ENCODE measurements at regions not wholly inside any gene's neighbourhood (a gene's known extent, or its start where the extent isn't known, plus 50 kb on each side); places are given as distances from the start of the nearest gene placed in this dataset.

GRCh38 chr11:112396076-112396475, 135.4 kb upstream of the PLET1 start:
- Histone ChIP-seq H3K4ac (ENCODE audit: low read depth, low read length) (no peak overlapping the region), H3K9ac (ENCODE audit: low read depth, low read length) (no peak overlapping the region), H3K27me3 (ENCODE audit: control insufficient read depth, insufficient read depth, low read length) (peaks cover 9% of the 10 kb centered on the region), H2BK20ac (ENCODE audit: low read depth, low read length) (no peak overlapping the region), H2BK120ac (ENCODE audit: low read depth, low read length) (no peak overlapping the region), H2AK9ac (replicated peaks; ENCODE audit: low read depth, low read length, poor library complexity) (no peak overlapping the region), H3K23ac (ENCODE audit: low read depth, low read length) (no peak overlapping the region), H4K91ac (ENCODE audit: insufficient read depth, low read depth, low read length) (no peak overlapping the region), H3K4me3 (ENCODE audit: insufficient read depth, low read depth, low read length) (no peak overlapping the region), H3K4me2 (ENCODE audit: low read depth, low read length) (no peak overlapping the region), H3K9me1 (ENCODE audit: insufficient read depth, low read length) (no peaks in the 10 kb centered on the region), H2AFZ (replicated peaks; ENCODE audit: low read length, poor library complexity) (no peak overlapping the region), H3K18ac (ENCODE audit: low read depth, low read length) (no peak overlapping the region), H3K27ac (ENCODE audit: insufficient read depth, low read length) (no peak overlapping the region), H2AK5ac (ENCODE audit: low read depth, low read length) (no peak overlapping the region), H4K20me1 (ENCODE audit: insufficient read depth, low read length) (no peaks in the 10 kb centered on the region), H3K36me3 (ENCODE audit: control insufficient read depth, insufficient read depth, low read length) (no peaks in the 10 kb centered on the region), H3K79me1 (ENCODE audit: low read depth in 1 of 2, low read length in 2 of 2) (no peaks in the 10 kb centered on the region), H4K5ac (ENCODE audit: low read depth, low read length) (no peak overlapping the region), H4K8ac (ENCODE audit: low read depth in 2 of 2, low read length in 2 of 2) (no peak overlapping the region), H3K4me1 (ENCODE audit: control insufficient read depth, insufficient read depth, low read length) (no peaks in the 10 kb centered on the region), H3K56ac (ENCODE audit: extremely low read depth, insufficient read depth, low read length) (no peak overlapping the region), H2BK5ac (ENCODE audit: low read depth, low read length, poor library complexity, severe bottlenecking) (no peak overlapping the region), H3K14ac (replicated peaks; ENCODE audit: low read depth, low read length) (no peak overlapping the region), H2BK15ac (ENCODE audit: low read depth, low read length) (no peak overlapping the region), H3K9me3 (ENCODE audit: control insufficient read depth, insufficient read depth, low read length) (no peaks in the 10 kb centered on the region)
- no peak for TF ChIP-seq MAFK (IDR thresholded peaks at IDR 0.05; ENCODE audit: low read depth, low read length)
- TF ChIP-seq CEBPB (IDR thresholded peaks at IDR 0.05; ENCODE audit: low read depth, low read length) = no peak
- no peak for TF ChIP-seq BHLHE40 (IDR thresholded peaks at IDR 0.05; ENCODE audit: low read depth, low read length)
- TF ChIP-seq RCOR1 (IDR thresholded peaks at IDR 0.05; ENCODE audit: insufficient replicate concordance, low read length) = no peak
- TF ChIP-seq FOS (IDR thresholded peaks at IDR 0.05; ENCODE audit: low read depth, low read length) = no peak
- no CpG with 5 or more reads among the region's 2 CpGs for WGBS, 2 experiments (ENCODE audit: extremely low coverage in 2 of 2, insufficient read length in 1 of 2)
- dilution Hi-C loops (cut with HindIII; ENCODE audit: low sequenced_read_pairs, unreplicated experiment) = no loop called here
- intact Hi-C loops (cut with micrococcal nuclease) = no loop called here
- no TSS peak for BruUV-seq (replicated peaks)
- ChIA-PET CTCF (interaction anchor here (0.6 kb wide), 1 partner anchor 198 kb away, joined by 7 read pairs; no protein-coding TSS in a partner anchor), POLR2A (ENCODE audit: unreplicated experiment) (no interaction called here)
- DNase-seq (no peak), ATAC-seq (ENCODE audit: low read depth) (no peak)
- in situ Hi-C loops (cut with MboI; ENCODE audit: low sequenced_read_pairs) = no loop called here
